Muscle layer of colon (tissue), 2 donors: ENCODE measurements at regions not wholly inside any gene's neighbourhood (a gene's known extent, or its start where the extent isn't known, plus 50 kb on each side); places are given as distances from the start of the nearest gene placed in this dataset.

Experiments used
- H3K27ac ChIP-seq: one replicate; pipeline ENCODE4 v1.7.0; 2013; ENCODE audit warnings: low read depth, mild to moderate bottlenecking, low read length, moderate library complexity
- H3K27me3 ChIP-seq, 2 donors: one replicate each; pipeline ENCODE4 v1.7.0; 2013; ENCODE audit warnings: low read length in 2 of 2, mild to moderate bottlenecking in 2 of 2; ENCODE audit not compliant: insufficient read depth in 2 of 2, control insufficient read depth in 1 of 2
- H3K36me3 ChIP-seq: one replicate; pipeline ENCODE4 v1.7.0; 2013; ENCODE audit warnings: mild to moderate bottlenecking, low read length; ENCODE audit not compliant: insufficient read depth
- H3K4me1 ChIP-seq: one replicate; pipeline ENCODE4 v1.7.0; 2013; ENCODE audit warnings: mild to moderate bottlenecking, low read length; ENCODE audit not compliant: insufficient read depth
- H3K4me3 ChIP-seq, 2 donors: one replicate each; pipeline ENCODE4 v1.7.0; 2013; ENCODE audit warnings: low read length in 2 of 2, low read depth in 1 of 2, mild to moderate bottlenecking in 1 of 2, moderate library complexity in 1 of 2
- H3K9ac ChIP-seq: one replicate; pipeline ENCODE4 v1.7.0; 2013; ENCODE audit warnings: low read length
- H3K9me3 ChIP-seq: one replicate; pipeline ENCODE4 v1.7.0; 2013; ENCODE audit warnings: mild to moderate bottlenecking, low read length
- donor health status: abdominal sarcoma.
- donor health status: Adenocarcinoma of cecum.

- no peak overlapping the region for H3K4me3 ChIP-seq
- no peaks in the 10 kb centered on the region for H3K36me3 ChIP-seq
- H3K27ac ChIP-seq: no peak overlapping the region
- no peak overlapping the region for H3K9ac ChIP-seq
- H3K4me1 ChIP-seq: no peaks in the 10 kb centered on the region
- H3K27me3 ChIP-seq: no peaks in the 10 kb centered on the region
- no peaks in the 10 kb centered on the region for H3K9me3 ChIP-seq
Measured at GRCh38 chr4:163582703-163583102, 88.2 kb downstream of the TMA16 start.

- H3K27ac ChIP-seq: no peak overlapping the region
Measured at GRCh38 chr4:163587867-163588266, 93.4 kb downstream of the TMA16 start.

DNA sequence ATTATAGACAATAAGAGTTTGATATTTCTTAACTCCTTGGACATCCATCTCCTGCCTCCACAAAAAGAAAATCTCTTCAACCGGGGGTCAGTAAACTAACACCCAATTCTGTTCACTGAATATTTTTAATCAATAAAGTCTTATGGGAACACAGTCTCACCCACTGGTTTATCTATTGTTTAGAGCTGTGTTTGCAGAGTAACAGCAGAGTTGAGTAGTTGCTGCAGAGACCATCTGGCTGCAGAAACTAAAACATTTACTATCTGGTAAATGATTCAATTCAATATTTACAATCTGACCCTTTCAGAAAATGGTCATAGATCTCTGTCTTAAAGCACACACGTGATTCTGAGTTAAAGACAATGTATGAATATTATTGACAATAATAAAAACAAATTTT, 94.0 kb downstream of the TMA16 start:
- Histone ChIP-seq H3K9ac (no peak overlapping the region), H3K27ac (no peak overlapping the region), H3K4me1 (no peaks in the 10 kb centered on the region), H3K27me3 (no peaks in the 10 kb centered on the region), H3K36me3 (no peaks in the 10 kb centered on the region), H3K4me3 (no peak overlapping the region), H3K9me3 (no peaks in the 10 kb centered on the region)

More at GRCh38 chr4:163587867-163588266, 93.4 kb downstream of the TMA16 start:
- no peak overlapping the region for H3K4me3 ChIP-seq
- H3K9ac ChIP-seq: no peak overlapping the region
- no peaks in the 10 kb centered on the region for H3K4me1 ChIP-seq
- H3K9me3 ChIP-seq: no peaks in the 10 kb centered on the region
- no peaks in the 10 kb centered on the region for H3K27me3 ChIP-seq
- H3K36me3 ChIP-seq: no peaks in the 10 kb centered on the region

DNA sequence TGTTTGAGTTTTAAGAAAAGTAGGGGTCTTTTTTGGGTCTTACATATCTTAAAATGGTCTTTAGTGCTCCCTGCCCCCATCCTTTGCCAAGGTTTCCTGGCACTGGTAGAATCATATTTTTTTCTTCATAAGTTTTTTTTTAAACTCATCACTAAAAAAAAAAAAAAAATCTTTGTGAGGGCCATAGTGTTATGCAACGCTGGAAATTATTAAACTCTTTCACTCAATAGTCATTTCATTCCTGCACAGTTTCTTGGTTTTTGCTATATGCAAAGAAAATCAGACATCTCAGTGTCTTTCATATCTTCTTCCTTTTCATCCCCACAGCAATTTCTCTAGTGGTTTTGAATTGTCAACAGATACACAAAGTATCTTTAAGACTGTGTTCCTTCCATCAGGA, 95.6 kb downstream of the TMA16 start:
- Histone ChIP-seq H3K36me3 (no peaks in the 10 kb centered on the region), H3K9ac (no peak overlapping the region), H3K27me3 (no peaks in the 10 kb centered on the region), H3K9me3 (no peaks in the 10 kb centered on the region), H3K27ac (no peak overlapping the region), H3K4me1 (no peaks in the 10 kb centered on the region), H3K4me3 (no peak overlapping the region)

- H3K4me3 ChIP-seq: no peak overlapping the region
- no peak overlapping the region for H3K27ac ChIP-seq
- no peaks in the 10 kb centered on the region for H3K4me1 ChIP-seq
- H3K27me3 ChIP-seq: no peaks in the 10 kb centered on the region
- no peak overlapping the region for H3K9ac ChIP-seq
- no peaks in the 10 kb centered on the region for H3K36me3 ChIP-seq
- H3K9me3 ChIP-seq: no peaks in the 10 kb centered on the region
Measured at GRCh38 chr4:163590619-163591264, 96.3 kb downstream of the TMA16 start.

- no peak overlapping the region for H3K4me3 ChIP-seq
- no peaks in the 10 kb centered on the region for H3K4me1 ChIP-seq
- no peak overlapping the region for H3K27ac ChIP-seq
- H3K27me3 ChIP-seq: no peaks in the 10 kb centered on the region
- no peak overlapping the region for H3K9ac ChIP-seq
- no peaks in the 10 kb centered on the region for H3K36me3 ChIP-seq
- no peaks in the 10 kb centered on the region for H3K9me3 ChIP-seq
Measured at GRCh38 chr4:163591614-163592020, 97.1 kb downstream of the TMA16 start.

- Histone ChIP-seq H3K9me3 (no peaks in the 10 kb centered on the region), H3K27me3 (no peaks in the 10 kb centered on the region), H3K4me3 (no peak overlapping the region), H3K4me1 (no peaks in the 10 kb centered on the region), H3K27ac (no peak overlapping the region), H3K36me3 (no peaks in the 10 kb centered on the region), H3K9ac (no peak overlapping the region)
Measured at GRCh38 chr4:163592212-163592611, 97.7 kb downstream of the TMA16 start.

DNA sequence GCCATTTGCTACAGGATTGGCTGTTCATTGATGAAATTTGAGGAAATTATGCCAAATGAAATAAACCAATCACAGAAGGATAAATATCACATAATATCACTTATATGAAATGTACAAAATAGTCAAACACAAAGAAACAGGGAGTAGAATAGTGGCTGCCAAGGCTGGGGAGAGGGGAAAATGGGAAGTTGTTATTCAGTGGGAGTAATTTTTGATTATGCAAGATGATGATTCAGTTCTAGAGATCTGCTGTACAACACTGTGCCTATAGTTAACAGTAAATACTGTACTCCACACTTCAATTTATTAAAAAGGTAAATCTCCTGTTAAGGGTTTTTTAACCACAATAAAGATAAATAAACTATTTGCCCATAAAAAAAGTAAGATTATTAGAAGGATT, 101.1 kb downstream of the TMA16 start:
- H3K36me3 ChIP-seq: no peaks in the 10 kb centered on the region
- no peaks in the 10 kb centered on the region for H3K9me3 ChIP-seq
- no peak overlapping the region for H3K4me3 ChIP-seq
- no peaks in the 10 kb centered on the region for H3K4me1 ChIP-seq
- H3K27me3 ChIP-seq: no peaks in the 10 kb centered on the region
- H3K27ac ChIP-seq: no peak overlapping the region
- H3K9ac ChIP-seq: no peak overlapping the region

- H3K9me3 ChIP-seq: no peaks in the 10 kb centered on the region
- H3K4me3 ChIP-seq: no peak overlapping the region
- no peaks in the 10 kb centered on the region for H3K4me1 ChIP-seq
- H3K9ac ChIP-seq: no peak overlapping the region
- H3K27ac ChIP-seq: no peak overlapping the region
- H3K36me3 ChIP-seq: no peaks in the 10 kb centered on the region
- H3K27me3 ChIP-seq: no peaks in the 10 kb centered on the region
Measured at GRCh38 chr4:163598028-163598427, 103.5 kb downstream of the TMA16 start.

- Histone ChIP-seq H3K4me3 (no peak overlapping the region), H3K9me3 (no peaks in the 10 kb centered on the region), H3K27me3 (no peaks in the 10 kb centered on the region), H3K9ac (no peak overlapping the region), H3K4me1 (no peaks in the 10 kb centered on the region), H3K36me3 (no peaks in the 10 kb centered on the region), H3K27ac (no peak overlapping the region)
Measured at GRCh38 chr4:163598489-163598888, 104.0 kb downstream of the TMA16 start.

- Histone ChIP-seq H3K4me3 (no peak overlapping the region), H3K4me1 (no peaks in the 10 kb centered on the region), H3K27ac (no peak overlapping the region), H3K9ac (no peak overlapping the region), H3K36me3 (no peaks in the 10 kb centered on the region), H3K9me3 (no peaks in the 10 kb centered on the region), H3K27me3 (no peaks in the 10 kb centered on the region)
Measured at GRCh38 chr4:163600727-163601126, 106.2 kb downstream of the TMA16 start.

DNA sequence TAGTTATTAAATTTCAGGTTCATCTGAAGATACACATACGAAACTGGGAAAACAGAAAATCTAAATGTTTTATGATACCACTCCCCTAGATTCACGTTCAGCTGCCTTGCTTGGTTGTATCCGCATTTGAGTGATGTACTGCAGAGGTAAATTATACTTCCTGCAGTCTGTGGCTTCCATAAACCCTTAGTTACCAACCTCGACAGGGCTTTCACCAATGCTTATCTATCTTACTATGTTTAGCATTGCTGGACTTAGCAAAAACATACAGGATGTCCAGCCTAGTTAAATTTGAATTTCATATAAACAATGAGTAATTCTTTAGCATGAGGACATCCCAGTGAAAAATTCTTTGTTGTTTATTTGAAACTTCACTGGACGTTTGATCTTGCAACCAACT, 108.8 kb downstream of the TMA16 start:
- Histone ChIP-seq H3K4me1 (no peaks in the 10 kb centered on the region), H3K9me3 (no peaks in the 10 kb centered on the region), H3K36me3 (no peaks in the 10 kb centered on the region), H3K9ac (no peak overlapping the region), H3K4me3 (no peak overlapping the region), H3K27me3 (no peaks in the 10 kb centered on the region), H3K27ac (no peak overlapping the region)
